HS-27A (cell line): ENCODE measurements at regions not wholly inside any gene's neighbourhood (a gene's known extent, or its start where the extent isn't known, plus 50 kb on each side); places are given as distances from the start of the nearest gene placed in this dataset.

ENCODE experiments used
- DNase-seq: peaks from one replicate; pipeline ENCODE4 v3.0.0-alpha.2; 2012; ENCODE audit warnings: low read depth, missing footprints

GRCh38 chr10:111830359-111830758, 353.2 kb downstream of the GPAM start:
- no peak for DNase-seq

- no peak for DNase-seq
Measured at GRCh38 chr10:111831058-111831457, 352.5 kb downstream of the GPAM start.

GRCh38 chr10:111833251-111833650, 350.3 kb downstream of the GPAM start:
- DNase-seq, result no peak

- DNase-seq, result no peak
Measured at GRCh38 chr10:111835574-111835973, 348.0 kb downstream of the GPAM start.

- DNase-seq, result no peak
Measured at GRCh38 chr10:111836064-111836463, 347.5 kb downstream of the GPAM start.

GRCh38 chr10:111836571-111836970, 347.0 kb downstream of the GPAM start:
- no peak for DNase-seq

GRCh38 chr10:111837086-111837485, 346.5 kb downstream of the GPAM start:
- no peak for DNase-seq

GRCh38 chr10:111837985-111838384, 345.6 kb downstream of the GPAM start:
- no peak for DNase-seq

- DNase-seq, result no peak
Measured at GRCh38 chr10:111840546-111840945, 343.0 kb downstream of the GPAM start.

GRCh38 chr10:111852801-111853200, 330.8 kb downstream of the GPAM start:
- DNase-seq, result no peak

- DNase-seq, result no peak
Measured at GRCh38 chr10:111856631-111857030, 326.9 kb downstream of the GPAM start.

GRCh38 chr10:111865550-111865949, 318.0 kb downstream of the GPAM start:
- DNase-seq, result no peak

- no peak for DNase-seq
Measured at GRCh38 chr10:111871458-111871857, 312.1 kb downstream of the GPAM start.

- no peak for DNase-seq
Measured at GRCh38 chr10:111872591-111872990, 311.0 kb downstream of the GPAM start.

- DNase-seq, result no peak
Measured at GRCh38 chr10:111873041-111873440, 310.5 kb downstream of the GPAM start.

GRCh38 chr10:111873621-111874135, 309.9 kb downstream of the GPAM start:
- DNase-seq, result no peak

GRCh38 chr10:111874576-111874975, 309.0 kb downstream of the GPAM start:
- DNase-seq, result no peak

GRCh38 chr10:111875725-111876124, 307.8 kb downstream of the GPAM start:
- no peak for DNase-seq

GRCh38 chr10:111877258-111877657, 306.3 kb downstream of the GPAM start:
- DNase-seq, result no peak

GRCh38 chr10:111879969-111880368, 303.6 kb downstream of the GPAM start:
- DNase-seq, result no peak

GRCh38 chr10:111885046-111885445, 298.5 kb downstream of the GPAM start:
- no peak for DNase-seq

GRCh38 chr10:111885919-111886318, 297.6 kb downstream of the GPAM start:
- DNase-seq, result no peak

GRCh38 chr10:111887266-111887665, 296.3 kb downstream of the GPAM start:
- no peak for DNase-seq

- no peak for DNase-seq
Measured at GRCh38 chr10:111890046-111890445, 293.5 kb downstream of the GPAM start.

GRCh38 chr10:111916011-111916410, 267.6 kb downstream of the GPAM start:
- no peak for DNase-seq
